HAP-1 (cell line): ENCODE measurements at regions not wholly inside any gene's neighbourhood (a gene's known extent, or its start where the extent isn't known, plus 50 kb on each side); places are given as distances from the start of the nearest gene placed in this dataset.

Experiments
- DNase-seq, 2 experiments: peaks; one replicate each; pipeline ENCODE4 v3.0.0-alpha.2; 2016 to 2020; ENCODE audit warnings: low spot score in 2 of 2
- H3K27me3 ChIP-seq: fragments of 250-450 bp; sonication (Bioruptor Pico); 2 replicates; pipeline ENCODE4 v1.5.1; 2020; ENCODE audit warnings: low read depth, mild to moderate bottlenecking, moderate library complexity
- H3K36me3 ChIP-seq: fragments of 250-450 bp; sonication (Bioruptor Pico); replicated peaks from 2 replicates; pipeline ENCODE4 v1.5.1; 2020; ENCODE audit warnings: mild to moderate bottlenecking
- H3K4me1 ChIP-seq: fragments of 250-450 bp; sonication (Bioruptor Pico); 2 replicates; pipeline ENCODE4 v1.5.1; 2020; ENCODE audit warnings: mild to moderate bottlenecking
- H3K4me3 ChIP-seq: fragments of 250-450 bp; sonication (Bioruptor Pico); 2 replicates; pipeline ENCODE4 v1.5.1; 2020; ENCODE audit warnings: mild to moderate bottlenecking, moderate library complexity
- H3K9me3 ChIP-seq: fragments of 250-450 bp; sonication (Bioruptor Pico); 2 replicates; pipeline ENCODE4 v1.5.1; 2020; ENCODE audit warnings: mild to moderate bottlenecking, moderate library complexity
- in situ Hi-C: fragments of 300-500 bp; cut with MboI; formaldehyde crosslinking; loops from 3 replicates; pipeline ENCODE4 v1.14.3; 2020; ENCODE audit warnings: low sequenced_read_pairs, inconsistent platforms, mixed read lengths

DNA sequence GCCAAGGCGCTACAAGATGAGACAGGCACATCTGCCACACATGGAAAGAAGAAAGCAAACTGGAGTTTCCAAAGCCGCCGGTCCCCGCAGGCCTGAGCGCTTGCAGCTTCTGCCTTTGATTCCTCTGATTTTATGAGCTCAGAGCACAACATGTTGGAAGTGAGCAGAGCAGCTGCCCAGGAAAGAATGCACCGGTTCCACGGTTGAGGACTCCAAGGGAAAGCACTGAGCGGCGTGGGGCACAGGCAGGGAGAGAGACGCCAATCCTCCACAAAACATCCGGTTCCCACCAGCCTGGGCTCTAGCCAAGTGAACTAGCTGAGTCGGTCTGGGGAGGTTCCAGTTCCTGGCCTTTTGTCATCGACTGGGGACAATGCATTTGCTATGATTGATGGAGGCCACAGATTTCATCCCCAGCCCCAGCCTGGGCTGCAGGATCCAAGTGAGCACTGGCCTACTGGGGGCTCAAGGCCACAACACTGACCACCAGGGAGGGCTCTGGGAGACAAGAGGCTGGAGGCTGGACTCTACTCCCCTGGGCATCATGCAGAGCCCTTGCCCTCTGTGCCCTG is 253.1 kb upstream of the IRF2BP2 start:
- H3K4me3 ChIP-seq: no peak overlapping the region
- no peaks in the 10 kb centered on the region for H3K9me3 ChIP-seq
- H3K36me3 ChIP-seq: no peaks in the 10 kb centered on the region
- H3K4me1 ChIP-seq: no peaks in the 10 kb centered on the region
- no peaks in the 10 kb centered on the region for H3K27me3 ChIP-seq
- in situ Hi-C loops: no loop called here
- no peak for DNase-seq

DNA sequence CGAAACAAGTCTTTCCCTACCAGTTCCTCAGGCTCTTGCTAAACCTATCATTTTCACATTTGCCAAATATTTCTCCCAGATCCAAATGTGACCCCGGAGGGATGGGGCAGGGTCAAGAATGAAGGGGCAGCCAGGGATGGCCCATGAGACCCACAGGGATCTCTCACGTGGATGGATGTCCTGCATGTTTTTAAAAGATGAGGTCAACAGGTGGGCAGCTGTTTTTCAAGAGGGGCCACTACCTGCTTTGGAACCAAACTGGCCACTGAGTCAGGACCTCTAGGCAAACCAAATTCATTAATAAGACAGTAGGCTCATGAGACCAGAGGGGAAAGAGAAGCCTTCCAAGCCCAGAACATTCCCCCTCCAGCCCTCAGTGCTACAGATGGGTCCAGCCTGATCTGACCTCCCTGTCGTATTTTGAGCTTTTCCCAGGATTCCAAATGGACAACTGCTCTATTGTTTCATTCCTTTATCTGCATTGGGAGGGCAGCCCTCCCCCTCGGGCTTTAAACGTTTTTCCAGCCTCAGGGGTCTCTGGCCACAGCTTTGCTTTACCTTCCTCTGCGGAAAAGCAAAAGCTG is 252.5 kb upstream of the IRF2BP2 start:
- in situ Hi-C loops: no loop called here
- H3K36me3 ChIP-seq: no peaks in the 10 kb centered on the region
- no peaks in the 10 kb centered on the region for H3K9me3 ChIP-seq
- H3K4me3 ChIP-seq: no peak overlapping the region
- H3K27me3 ChIP-seq: no peaks in the 10 kb centered on the region
- H3K4me1 ChIP-seq: no peaks in the 10 kb centered on the region
- DNase-seq: no peak

DNA sequence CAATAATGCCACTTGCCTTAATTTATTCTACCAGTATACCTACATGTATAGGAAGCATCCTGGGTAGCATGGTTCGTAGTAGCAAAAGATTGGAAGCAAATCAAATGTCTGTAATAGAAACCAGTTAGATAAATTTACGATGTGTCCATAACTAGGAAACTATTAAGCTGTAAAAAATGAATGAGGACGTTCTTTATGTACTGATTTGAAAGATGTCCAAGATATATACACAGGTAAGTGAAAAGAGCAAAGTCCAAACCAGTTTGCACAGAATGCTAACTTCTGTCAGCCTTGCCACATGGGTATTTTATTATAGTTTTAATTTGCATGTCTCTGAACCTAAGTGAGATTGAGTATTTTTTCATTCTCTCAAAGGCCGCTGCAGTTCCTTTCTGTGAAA is 251.8 kb upstream of the IRF2BP2 start:
- no peaks in the 10 kb centered on the region for H3K36me3 ChIP-seq
- in situ Hi-C loops: no loop called here
- H3K4me1 ChIP-seq: no peaks in the 10 kb centered on the region
- no peak overlapping the region for H3K4me3 ChIP-seq
- H3K27me3 ChIP-seq: no peaks in the 10 kb centered on the region
- no peak for DNase-seq
- H3K9me3 ChIP-seq: no peaks in the 10 kb centered on the region

DNA sequence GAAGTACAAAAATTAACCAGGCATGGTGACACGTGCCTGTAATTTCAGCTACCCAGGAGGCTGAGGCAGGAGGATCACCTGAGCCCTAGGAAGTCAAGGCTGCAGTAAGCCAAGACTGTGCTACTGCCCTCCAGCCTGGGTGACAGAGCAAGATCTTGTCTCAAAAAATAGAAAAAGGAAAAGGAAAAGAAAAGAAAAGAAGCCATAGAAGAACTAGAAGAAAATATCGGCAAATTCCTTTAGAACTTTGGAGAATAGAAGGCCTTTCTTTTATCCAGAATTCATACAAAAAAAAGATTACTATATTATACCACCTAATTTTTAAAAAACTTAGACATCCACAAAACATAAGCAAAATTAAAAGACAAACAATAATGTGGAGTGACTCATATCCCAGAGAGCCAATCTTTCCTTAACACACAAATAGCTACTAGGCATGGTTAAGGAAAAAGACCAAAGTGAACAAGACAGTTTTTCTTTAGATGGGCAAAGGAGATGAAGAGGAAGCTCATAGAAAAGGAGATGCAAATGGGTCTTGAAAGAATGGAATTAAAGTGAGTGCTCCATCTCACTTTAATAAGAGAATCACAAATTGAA is 251.1 kb upstream of the IRF2BP2 start:
- Histone ChIP-seq H3K4me3 (no peak overlapping the region), H3K9me3 (no peaks in the 10 kb centered on the region), H3K4me1 (no peaks in the 10 kb centered on the region), H3K36me3 (no peaks in the 10 kb centered on the region), H3K27me3 (no peaks in the 10 kb centered on the region)
- in situ Hi-C loops: no loop called here
- DNase-seq: no peak

DNA sequence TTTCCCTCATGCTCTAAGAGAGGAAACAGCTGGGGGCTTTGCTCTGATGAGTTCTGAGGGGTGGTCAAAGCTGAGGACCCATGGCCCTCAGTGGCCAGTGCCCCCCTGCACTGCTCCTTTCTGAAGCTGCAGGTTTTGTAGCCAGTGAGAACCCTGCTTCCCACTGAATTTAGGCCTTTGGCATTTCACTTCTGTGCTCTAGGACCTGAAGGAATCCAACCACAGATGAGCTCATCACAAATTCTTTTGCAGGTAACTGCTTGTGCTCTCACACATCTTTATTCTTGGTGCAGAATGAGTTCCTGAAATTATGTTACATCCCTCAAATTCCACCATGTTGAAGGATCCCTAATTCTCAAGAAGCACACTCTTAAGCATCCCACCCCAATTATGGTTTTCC is 248.7 kb upstream of the IRF2BP2 start:
- no peaks in the 10 kb centered on the region for H3K27me3 ChIP-seq
- in situ Hi-C loops: no loop called here
- H3K9me3 ChIP-seq: no peaks in the 10 kb centered on the region

DNA sequence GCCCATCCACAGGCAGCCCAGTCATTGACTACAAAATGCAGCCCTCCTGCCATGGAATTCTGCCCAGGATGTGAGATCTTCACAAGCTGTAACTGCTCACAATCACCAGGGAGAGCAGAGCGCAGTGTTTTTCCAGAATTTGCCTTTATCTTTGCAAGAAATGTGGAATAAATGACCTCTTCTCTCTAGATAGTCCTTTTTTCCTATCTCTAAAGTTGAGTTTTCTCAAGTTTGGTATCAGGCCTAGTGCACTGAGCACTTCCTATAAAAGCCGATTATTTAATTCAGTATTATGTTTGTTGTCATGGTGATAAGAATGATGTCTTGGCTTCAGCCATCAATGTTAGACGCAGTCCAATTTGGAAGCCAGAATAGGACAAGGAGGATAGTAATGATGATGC is 246.9 kb upstream of the IRF2BP2 start:
- no peak overlapping the region for H3K4me3 ChIP-seq
- in situ Hi-C loops: no loop called here

More for the DNA sequence above, 248.7 kb upstream of the IRF2BP2 start:
- DNase-seq: no peak
- no peaks in the 10 kb centered on the region for H3K4me1 ChIP-seq
- no peaks in the 10 kb centered on the region for H3K36me3 ChIP-seq
- H3K4me3 ChIP-seq: no peak overlapping the region

DNA sequence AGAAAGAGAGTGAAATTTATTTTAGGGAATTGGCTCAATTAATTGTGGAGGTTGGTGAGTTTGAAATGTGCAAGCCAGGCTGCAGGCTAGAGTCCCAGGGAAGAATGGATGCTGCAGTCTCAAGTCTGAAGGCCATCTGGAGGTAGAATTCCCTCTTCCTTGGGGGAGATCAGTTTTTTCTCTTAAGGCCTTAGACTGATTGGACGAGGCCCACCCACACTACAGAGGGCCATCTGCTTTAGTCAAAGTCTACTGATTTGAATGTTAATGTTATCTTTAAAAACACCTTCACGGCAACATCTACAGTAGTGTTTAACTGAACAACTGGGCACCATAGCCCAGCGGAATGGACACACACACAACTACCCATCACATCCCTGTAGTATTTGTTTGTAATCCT is 245.9 kb upstream of the IRF2BP2 start:
- DNase-seq: no peak
- in situ Hi-C loops: no loop called here
- no peak overlapping the region for H3K4me3 ChIP-seq

More for the DNA sequence above, 246.9 kb upstream of the IRF2BP2 start:
- Histone ChIP-seq H3K4me1 (no peaks in the 10 kb centered on the region), H3K27me3 (no peaks in the 10 kb centered on the region), H3K9me3 (no peaks in the 10 kb centered on the region), H3K36me3 (no peaks in the 10 kb centered on the region)
- DNase-seq: no peak

DNA sequence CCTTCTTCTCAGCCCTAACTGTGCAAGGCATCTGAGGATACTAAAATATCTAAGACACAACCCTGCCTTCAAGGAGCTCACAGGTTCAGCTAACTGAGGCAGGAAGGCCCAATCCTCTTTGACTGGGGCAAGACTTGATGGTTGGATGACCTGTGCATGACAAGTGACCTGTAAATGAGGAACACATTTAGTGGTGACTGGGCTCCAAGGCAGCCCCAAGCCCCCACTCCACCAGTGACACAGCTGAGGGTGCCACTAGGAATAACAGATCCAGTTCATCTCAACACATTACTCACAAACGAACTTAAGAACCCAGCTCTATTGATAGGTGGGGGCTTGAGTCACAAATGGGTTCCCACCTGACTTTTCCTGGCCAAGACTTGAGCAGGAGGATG is 244.7 kb upstream of the IRF2BP2 start:
- DNase-seq: no peak
- Histone ChIP-seq H3K9me3 (no peaks in the 10 kb centered on the region), H3K4me3 (no peak overlapping the region), H3K27me3 (no peaks in the 10 kb centered on the region), H3K36me3 (no peaks in the 10 kb centered on the region), H3K4me1 (no peaks in the 10 kb centered on the region)
- in situ Hi-C loops: no loop called here

More for the DNA sequence above, 245.9 kb upstream of the IRF2BP2 start:
- no peaks in the 10 kb centered on the region for H3K27me3 ChIP-seq
- H3K36me3 ChIP-seq: no peaks in the 10 kb centered on the region
- H3K4me1 ChIP-seq: no peaks in the 10 kb centered on the region
- H3K9me3 ChIP-seq: no peaks in the 10 kb centered on the region

DNA sequence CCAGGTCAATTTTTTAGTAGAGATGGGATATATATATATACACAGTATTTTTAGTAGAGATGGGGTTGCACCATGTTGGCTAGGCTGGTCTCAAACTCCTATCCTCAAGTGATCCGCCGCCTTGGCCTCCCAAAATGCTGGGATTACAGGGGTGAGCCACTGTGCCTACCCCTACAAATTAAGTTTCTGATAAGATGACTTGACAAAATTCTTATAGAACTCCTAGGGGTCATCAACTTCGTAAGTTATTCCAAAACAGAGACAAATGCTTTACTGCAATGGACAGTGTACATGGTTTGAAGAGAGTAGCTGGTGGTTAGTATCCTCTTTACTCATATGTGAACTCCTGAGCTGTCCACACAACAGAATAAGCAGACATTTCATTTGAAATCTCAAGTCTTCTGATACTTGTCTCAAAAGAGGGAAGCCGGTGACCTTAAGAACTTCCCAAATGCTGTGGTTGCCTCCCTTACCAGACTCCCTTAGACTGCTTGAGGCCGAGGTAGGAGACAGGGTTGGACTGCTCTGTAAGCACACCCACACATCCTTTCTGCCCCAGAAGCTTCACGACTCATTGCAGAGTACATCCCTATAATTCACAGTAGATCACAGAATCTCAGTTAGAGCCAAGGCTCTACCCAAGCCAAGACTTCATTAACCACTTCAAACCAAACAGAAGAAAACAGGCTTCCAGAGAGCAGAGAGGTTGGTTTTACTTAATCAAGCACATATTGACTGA is 244.1 kb upstream of the IRF2BP2 start:
- no peaks in the 10 kb centered on the region for H3K4me1 ChIP-seq
- in situ Hi-C loops: no loop called here
- H3K4me3 ChIP-seq: no peak overlapping the region
- no peak for DNase-seq
- no peaks in the 10 kb centered on the region for H3K36me3 ChIP-seq
- H3K27me3 ChIP-seq: no peaks in the 10 kb centered on the region
- H3K9me3 ChIP-seq: no peaks in the 10 kb centered on the region

DNA sequence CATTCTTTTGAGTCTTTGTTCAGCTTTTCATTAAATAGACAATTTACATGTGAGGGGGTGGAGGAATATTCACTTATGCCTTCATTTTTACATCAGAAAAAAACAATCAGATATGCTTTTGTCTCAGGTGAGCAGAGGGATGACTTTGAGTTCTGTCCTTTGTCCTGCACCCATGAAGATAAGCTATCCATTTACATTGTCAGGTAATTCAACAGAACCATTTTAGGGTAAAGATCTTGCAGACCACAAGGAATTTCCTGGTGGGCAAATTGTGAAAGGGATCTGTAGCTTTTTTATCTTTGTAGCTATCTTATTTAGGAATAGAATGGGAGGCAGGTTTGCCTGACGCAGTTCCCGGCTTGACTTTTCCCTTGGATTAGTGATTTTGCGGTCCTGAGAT is 242.7 kb upstream of the IRF2BP2 start:
- DNase-seq: no peak
- in situ Hi-C loops: no loop called here
- no peaks in the 10 kb centered on the region for H3K4me1 ChIP-seq
- no peaks in the 10 kb centered on the region for H3K9me3 ChIP-seq
- H3K36me3 ChIP-seq: no peaks in the 10 kb centered on the region
- peaks cover 3% of the 10 kb centered on the region; the same call in 1 of the 2 replicates for H3K27me3 ChIP-seq
- H3K4me3 ChIP-seq: no peak overlapping the region

DNA sequence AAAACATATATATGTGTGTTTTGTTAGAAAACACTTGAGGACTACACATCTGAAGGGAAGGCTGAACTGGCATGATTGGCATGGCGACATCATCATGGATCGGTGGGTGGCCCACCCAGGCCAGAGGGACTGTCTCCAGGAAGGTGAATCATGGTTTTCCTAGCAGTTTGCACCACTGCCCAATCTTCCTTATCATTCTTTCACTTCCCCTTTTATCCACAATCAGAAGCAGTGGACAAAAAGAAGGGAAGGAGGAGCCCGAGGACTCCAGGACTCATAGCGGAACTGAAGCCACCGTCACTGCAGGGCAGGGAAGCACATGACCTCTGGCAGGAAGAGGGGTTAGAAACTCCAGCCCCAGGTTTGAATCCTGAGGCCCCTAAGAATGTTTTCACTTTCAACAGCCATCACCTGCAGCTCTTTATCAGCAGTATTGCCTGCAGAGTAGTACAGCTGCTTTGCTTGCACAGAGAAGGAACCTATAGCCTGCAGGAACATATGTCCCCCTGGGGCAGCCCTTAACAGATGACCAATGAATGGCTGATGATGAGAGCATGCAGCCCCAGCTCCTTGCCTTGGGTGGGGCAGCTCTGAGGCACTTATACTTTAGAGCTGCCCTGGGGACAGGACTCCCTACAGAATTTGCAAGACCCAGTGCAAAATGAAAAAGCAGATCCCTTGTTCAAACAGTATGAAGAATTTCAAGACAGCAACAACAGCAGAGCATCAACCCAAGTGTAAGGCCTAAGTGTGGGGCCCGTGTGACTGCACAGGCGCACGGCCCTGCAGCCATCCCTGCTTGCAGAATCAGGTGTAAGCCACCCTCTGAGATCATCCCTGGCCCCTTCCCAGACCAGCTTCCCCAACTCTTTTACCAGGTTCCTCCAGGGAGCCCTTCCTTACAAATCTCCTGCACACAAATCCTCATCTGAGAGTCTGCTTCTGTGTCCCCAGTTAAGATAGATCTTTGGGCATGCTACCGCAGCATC is 241.8 kb upstream of the IRF2BP2 start:
- Histone ChIP-seq H3K4me3 (no peak overlapping the region), H3K36me3 (no peaks in the 10 kb centered on the region), H3K27me3 (peaks cover 3% of the 10 kb centered on the region; the same call in 1 of the 2 replicates), H3K9me3 (no peaks in the 10 kb centered on the region), H3K4me1 (no peaks in the 10 kb centered on the region)
- in situ Hi-C loops: no loop called here
- no peak for DNase-seq

DNA sequence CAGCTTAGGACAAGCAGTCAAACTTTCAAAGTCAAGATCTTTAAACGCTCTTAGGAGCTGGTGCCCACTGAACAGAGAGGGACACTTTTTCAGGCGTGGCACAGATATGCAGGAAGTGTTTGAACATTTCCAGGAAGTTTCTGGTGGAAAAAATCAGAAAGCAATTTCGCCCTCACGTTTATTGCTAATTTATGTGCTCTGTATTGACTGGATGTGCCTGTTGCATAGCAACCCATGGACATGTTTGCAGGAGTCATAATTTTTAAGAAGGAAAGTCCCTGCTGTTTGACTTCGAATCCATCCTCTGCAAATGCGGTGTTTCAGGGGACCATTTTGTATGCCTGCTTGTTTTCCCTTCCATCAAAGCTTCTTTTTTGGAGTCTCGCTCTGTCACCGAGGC is 239.9 kb upstream of the IRF2BP2 start:
- DNase-seq: no peak
- Histone ChIP-seq H3K27me3 (peaks cover 8% of the 10 kb centered on the region), H3K4me3 (no peak overlapping the region), H3K4me1 (no peaks in the 10 kb centered on the region; the same call in none of the 2 replicates), H3K36me3 (no peaks in the 10 kb centered on the region; the same call in 1 of the 2 replicates), H3K9me3 (no peaks in the 10 kb centered on the region)
- in situ Hi-C loops: loop anchor here (25.0 kb wide), 1 partner anchor 113 kb away; no protein-coding TSS in a partner anchor

DNA sequence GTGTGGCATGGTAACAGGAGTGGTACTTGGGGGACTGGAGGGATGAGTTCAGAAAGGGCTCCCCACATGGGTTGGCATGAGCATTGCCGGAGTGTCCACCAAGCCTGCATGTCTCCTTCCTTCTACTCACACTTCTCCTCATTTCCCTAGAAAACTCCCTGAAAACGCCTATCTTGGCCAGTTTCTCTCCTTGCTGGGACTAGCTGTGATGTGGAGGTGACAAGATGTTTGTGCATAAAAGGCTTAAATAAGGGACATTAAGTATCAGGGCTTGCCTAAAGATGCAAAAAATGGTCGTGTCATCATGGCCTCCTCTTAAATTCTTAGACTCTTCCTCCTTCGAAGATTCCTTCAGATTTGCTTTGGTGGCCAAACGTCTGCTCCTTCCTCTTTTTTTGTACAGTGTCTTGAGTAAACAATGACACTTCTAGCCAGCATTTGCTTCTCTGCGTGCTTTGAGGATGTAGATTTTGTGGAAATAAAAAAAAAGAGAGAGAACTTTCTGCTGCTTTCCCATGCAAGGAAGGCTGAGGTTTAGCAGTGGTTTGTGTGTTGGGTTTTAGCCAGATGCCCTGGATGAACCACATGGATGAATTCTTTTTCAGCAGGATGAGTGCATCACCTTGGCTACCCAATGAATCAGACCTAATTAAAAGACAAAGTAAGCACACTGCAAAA is 239.1 kb upstream of the IRF2BP2 start:
- DNase-seq: no peak
- Histone ChIP-seq H3K27me3 (peaks cover 12% of the 10 kb centered on the region), H3K4me3 (no peak overlapping the region), H3K36me3 (no peaks in the 10 kb centered on the region; the same call in 1 of the 2 replicates), H3K4me1 (no peaks in the 10 kb centered on the region; the same call in none of the 2 replicates), H3K9me3 (no peaks in the 10 kb centered on the region)
- in situ Hi-C loops: loop anchor here (25.0 kb wide), 1 partner anchor 112 kb away; no protein-coding TSS in a partner anchor
